ENCODE measurements at regions not wholly inside any gene's neighbourhood (a gene's known extent, or its start where the extent isn't known, plus 50 kb on each side); places are given as distances from the start of the nearest gene placed in this dataset.

- no peak for TF ChIP-seq MAX (IDR thresholded peaks at IDR 0.05)
- TF ChIP-seq JUND (IDR thresholded peaks at IDR 0.05): no peak
- TF ChIP-seq CTCF (IDR thresholded peaks at IDR 0.05; ENCODE audit: low read depth, low read length, missing input control): no peak
- no peak for TF ChIP-seq TAF1 (conservative IDR thresholded peaks at IDR 0.05)
Measured at GRCh38 chr5:170442921-170443320, 53.8 kb upstream of the KCNMB1 start.
